Liver (tissue), 3 donors: ENCODE measurements at regions not wholly inside any gene's neighbourhood (a gene's known extent, or its start where the extent isn't known, plus 50 kb on each side); places are given as distances from the start of the nearest gene placed in this dataset.

Source experiments
- CTCF ChIP-seq: fragments of 150-350 bp; IDR thresholded peaks from 2 replicates; pipeline ENCODE4 v1.5.1; 2017; ENCODE audit warnings: improper control_type of control experiment, low read depth, low read length; ENCODE audit not compliant: missing input control
- JUND ChIP-seq, 2 donors: IDR thresholded peaks; 2 replicates each; pipeline ENCODE4 v1.6.1; 2016; ENCODE audit warnings: antibody characterized with exemption in 2 of 2
- NR2F2 ChIP-seq: IDR thresholded peaks from 2 replicates; pipeline ENCODE4 v1.6.1; 2016; ENCODE audit warnings: antibody characterized with exemption
- RAD21 ChIP-seq, 2 donors: IDR thresholded peaks; 2 replicates each; pipeline ENCODE4 v1.6.1; 2016; ENCODE audit warnings: antibody characterized with exemption in 2 of 2, mild to moderate bottlenecking in 2 of 2
- REST ChIP-seq: IDR thresholded peaks from 2 replicates; pipeline ENCODE4 v1.6.1; 2016; ENCODE audit warnings: antibody characterized with exemption, mild to moderate bottlenecking
- RXRA ChIP-seq, 2 donors: IDR thresholded peaks; 2 replicates each; pipeline ENCODE4 v1.6.1; 2017 to 2018; ENCODE audit warnings: antibody characterized with exemption in 2 of 2, mild to moderate bottlenecking in 1 of 2
- TAF1 ChIP-seq: conservative IDR thresholded peaks from 2 replicates; pipeline ENCODE4 v1.6.1; 2016; ENCODE audit warnings: antibody characterized with exemption, mild to moderate bottlenecking
- TF ChIP-seq, protein P1 (sequence below): IDR thresholded peaks from 2 replicates; pipeline ENCODE4 v1.6.1; 2016; ENCODE audit warnings: antibody characterized with exemption
- TF ChIP-seq, protein P2 (sequence below): IDR thresholded peaks from 2 replicates; pipeline ENCODE4 v1.6.1; 2016; ENCODE audit warnings: antibody characterized with exemption
- donor health status: healthy.
- donor health status: healthy.

DNA sequence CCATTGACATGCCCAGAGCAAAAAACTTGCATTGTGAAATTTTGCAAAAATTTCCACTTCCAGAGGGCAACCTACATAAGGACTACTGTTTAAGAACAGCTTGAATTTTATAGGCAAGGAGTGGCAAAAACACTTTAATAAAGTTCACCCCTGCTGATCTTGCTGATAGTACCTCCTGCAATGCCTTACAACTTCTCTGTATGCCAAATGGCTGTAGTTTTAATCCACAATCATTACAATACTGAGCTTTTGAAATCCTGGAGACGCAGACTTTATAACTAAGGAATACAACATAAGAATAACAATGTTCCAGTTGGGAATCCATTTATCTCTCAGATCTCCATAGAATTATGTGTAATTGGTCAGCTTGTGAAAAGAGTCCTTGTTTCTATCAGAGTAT, 247.5 kb downstream of the KCNJ3 start:
- TF ChIP-seq CTCF, result no peak
- TF ChIP-seq, protein P1, sequence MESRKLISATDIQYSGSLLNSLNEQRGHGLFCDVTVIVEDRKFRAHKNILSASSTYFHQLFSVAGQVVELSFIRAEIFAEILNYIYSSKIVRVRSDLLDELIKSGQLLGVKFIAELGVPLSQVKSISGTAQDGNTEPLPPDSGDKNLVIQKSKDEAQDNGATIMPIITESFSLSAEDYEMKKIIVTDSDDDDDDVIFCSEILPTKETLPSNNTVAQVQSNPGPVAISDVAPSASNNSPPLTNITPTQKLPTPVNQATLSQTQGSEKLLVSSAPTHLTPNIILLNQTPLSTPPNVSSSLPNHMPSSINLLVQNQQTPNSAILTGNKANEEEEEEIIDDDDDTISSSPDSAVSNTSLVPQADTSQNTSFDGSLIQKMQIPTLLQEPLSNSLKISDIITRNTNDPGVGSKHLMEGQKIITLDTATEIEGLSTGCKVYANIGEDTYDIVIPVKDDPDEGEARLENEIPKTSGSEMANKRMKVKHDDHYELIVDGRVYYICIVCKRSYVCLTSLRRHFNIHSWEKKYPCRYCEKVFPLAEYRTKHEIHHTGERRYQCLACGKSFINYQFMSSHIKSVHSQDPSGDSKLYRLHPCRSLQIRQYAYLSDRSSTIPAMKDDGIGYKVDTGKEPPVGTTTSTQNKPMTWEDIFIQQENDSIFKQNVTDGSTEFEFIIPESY, result no peak
- no peak for TF ChIP-seq RXRA (IDR thresholded peaks at IDR 0.05)
- no peak for TF ChIP-seq REST
- TF ChIP-seq, protein P2, sequence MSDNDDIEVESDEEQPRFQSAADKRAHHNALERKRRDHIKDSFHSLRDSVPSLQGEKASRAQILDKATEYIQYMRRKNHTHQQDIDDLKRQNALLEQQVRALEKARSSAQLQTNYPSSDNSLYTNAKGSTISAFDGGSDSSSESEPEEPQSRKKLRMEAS, result no peak
- TF ChIP-seq JUND (IDR thresholded peaks at IDR 0.05), result no peak
- no peak for TF ChIP-seq NR2F2
- no peak for TF ChIP-seq RAD21 (IDR thresholded peaks at IDR 0.05)
- TF ChIP-seq TAF1, result no peak
